ENCODE measurements at regions not wholly inside any gene's neighbourhood (a gene's known extent, or its start where the extent isn't known, plus 50 kb on each side); places are given as distances from the start of the nearest gene placed in this dataset.

DNA sequence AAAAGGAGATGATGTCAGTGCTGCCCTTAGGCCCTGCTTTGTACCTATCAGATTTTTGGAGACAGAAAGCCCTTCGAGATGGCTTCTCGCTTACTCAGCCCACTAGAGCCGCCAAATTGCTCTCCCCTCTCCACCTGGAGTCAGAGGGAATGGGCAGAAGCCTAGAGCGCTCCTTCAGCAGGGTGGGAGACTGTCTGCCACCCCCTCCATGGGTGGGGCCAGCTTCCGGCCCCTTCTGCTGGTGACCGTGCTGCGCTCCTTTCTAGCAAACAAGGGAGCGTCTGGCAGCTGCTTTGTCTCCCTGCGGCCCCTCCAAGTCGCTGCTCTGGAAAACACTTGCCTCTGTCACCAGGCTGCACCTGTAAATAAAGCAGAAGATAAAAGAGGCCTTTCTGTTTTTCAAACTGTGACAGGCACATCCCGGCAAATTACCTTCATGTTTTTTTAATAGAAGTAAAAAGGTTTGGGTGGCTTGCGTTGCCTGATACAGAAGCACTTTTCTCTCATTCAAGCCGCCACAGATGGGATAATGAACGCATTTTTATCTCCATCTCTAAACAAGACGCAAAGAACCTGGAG lies 145.7 kb upstream of the NECTIN1 start:
- TF ChIP-seq, protein P1, sequence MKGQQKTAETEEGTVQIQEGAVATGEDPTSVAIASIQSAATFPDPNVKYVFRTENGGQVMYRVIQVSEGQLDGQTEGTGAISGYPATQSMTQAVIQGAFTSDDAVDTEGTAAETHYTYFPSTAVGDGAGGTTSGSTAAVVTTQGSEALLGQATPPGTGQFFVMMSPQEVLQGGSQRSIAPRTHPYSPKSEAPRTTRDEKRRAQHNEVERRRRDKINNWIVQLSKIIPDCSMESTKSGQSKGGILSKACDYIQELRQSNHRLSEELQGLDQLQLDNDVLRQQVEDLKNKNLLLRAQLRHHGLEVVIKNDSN (CRISPR knock-in tag; IDR thresholded peaks at IDR 0.05), result no peak
- TF ChIP-seq, protein P2, sequence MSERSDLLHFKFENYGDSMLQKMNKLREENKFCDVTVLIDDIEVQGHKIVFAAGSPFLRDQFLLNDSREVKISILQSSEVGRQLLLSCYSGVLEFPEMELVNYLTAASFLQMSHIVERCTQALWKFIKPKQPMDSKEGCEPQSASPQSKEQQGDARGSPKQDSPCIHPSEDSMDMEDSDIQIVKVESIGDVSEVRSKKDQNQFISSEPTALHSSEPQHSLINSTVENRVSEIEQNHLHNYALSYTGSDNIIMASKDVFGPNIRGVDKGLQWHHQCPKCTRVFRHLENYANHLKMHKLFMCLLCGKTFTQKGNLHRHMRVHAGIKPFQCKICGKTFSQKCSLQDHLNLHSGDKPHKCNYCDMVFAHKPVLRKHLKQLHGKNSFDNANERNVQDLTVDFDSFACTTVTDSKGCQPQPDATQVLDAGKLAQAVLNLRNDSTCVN (CRISPR knock-in tag; IDR thresholded peaks at IDR 0.05), result no peak

Data from K562 (cell line).